NCI-H748 (cell line): ENCODE measurements at regions not wholly inside any gene's neighbourhood (a gene's known extent, or its start where the extent isn't known, plus 50 kb on each side); places are given as distances from the start of the nearest gene placed in this dataset.

ENCODE experiments used
- DNase-seq: peaks from one replicate; lab custom pipeline; 2025; ENCODE audit not compliant: unreplicated experiment; lab: John Stamatoyannopoulos, UW

GRCh38 chr2:129623783-129624182, 355.7 kb upstream of the RAB6C start:
- DNase-seq, result no peak

- no peak for DNase-seq
Observed at GRCh38 chr2:129627437-129627836, 352.0 kb upstream of the RAB6C start.

GRCh38 chr2:129636692-129637091, 342.8 kb upstream of the RAB6C start:
- no peak for DNase-seq

- DNase-seq, result no peak
Observed at GRCh38 chr2:129641371-129641770, 338.1 kb upstream of the RAB6C start.

DNA sequence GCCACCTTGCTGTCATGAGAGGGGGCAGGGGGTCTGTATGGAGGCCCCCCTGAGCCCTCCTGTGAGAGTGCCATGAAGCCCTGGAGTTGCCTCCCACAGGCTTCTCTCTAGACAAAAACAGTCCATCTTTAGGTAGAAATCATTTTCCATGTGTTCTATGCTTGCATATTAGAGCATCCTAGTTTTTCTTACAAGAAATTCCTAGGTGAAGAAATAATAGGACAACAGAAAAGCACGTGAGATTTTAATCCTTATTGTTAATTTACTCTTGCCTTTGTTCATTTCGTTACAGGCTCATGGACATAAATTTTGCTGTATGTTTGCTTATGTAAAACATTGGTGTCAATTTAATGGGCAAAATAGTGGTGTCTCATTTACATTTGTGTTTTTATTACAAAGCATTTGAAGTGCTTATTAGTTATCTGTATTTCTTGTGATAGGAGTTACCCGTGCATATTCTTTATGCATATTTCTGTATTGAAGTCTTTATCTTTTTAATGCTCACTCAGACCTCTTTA, 336.9 kb upstream of the RAB6C start:
- no peak for DNase-seq

GRCh38 chr2:129645335-129645734, 334.1 kb upstream of the RAB6C start:
- DNase-seq, result no peak

DNA sequence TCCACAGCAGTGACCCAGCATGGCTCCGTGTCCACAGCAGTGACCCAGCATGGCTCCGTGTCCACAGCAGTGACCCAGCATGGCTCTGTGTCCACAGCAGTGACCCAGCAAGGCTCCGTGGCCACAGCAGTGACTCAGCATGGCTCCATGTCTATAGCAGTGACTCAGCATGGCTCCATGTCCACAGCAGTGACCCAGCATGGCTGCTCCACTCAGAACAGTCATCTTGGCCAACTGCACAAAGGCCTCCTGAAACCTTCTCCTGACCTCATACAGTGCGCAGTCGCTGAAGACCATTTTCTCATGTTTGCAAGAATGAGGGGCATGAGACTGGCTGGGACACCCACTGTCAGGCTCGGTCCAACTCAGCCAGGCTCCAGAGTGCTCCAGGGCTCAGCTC, 333.4 kb upstream of the RAB6C start:
- DNase-seq, result no peak

DNA sequence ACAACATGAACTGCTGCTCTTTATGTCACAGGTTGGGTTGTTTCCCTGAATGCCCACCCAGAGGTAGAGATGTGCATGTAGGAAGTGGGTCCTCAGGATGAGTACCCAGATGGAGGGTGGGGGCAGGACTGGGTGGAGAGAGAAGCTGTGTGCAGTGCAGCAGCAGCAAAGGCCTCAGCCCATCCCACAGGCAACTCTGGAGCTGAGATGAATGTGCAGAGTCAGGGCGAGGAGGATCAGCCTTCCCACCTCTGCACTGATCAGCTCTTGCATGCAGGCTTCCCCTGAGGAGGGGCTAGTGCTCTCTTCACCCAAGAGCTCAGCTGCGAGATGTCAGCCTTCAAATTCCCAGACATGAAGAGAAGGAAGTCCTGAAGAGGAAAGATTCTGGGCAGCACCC, 326.2 kb upstream of the RAB6C start:
- DNase-seq, result no peak

DNA sequence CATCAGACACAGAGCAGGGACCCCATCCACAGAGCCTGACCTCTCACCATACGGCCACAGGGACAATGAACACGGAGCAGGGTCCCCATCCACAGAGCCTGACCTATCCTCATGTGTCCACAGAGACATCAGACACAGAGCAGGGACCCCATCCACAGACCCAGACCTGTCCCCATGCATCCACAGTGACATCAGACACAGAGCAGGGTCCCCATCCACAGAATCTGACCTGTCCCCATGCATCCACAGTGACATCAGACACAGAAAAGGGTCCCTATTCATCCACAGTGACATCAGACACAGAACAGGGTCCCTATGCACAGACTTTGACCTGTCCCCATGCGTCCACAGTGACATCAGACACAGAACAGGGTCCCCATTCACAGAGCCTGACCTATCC, 325.1 kb upstream of the RAB6C start:
- DNase-seq, result no peak

DNA sequence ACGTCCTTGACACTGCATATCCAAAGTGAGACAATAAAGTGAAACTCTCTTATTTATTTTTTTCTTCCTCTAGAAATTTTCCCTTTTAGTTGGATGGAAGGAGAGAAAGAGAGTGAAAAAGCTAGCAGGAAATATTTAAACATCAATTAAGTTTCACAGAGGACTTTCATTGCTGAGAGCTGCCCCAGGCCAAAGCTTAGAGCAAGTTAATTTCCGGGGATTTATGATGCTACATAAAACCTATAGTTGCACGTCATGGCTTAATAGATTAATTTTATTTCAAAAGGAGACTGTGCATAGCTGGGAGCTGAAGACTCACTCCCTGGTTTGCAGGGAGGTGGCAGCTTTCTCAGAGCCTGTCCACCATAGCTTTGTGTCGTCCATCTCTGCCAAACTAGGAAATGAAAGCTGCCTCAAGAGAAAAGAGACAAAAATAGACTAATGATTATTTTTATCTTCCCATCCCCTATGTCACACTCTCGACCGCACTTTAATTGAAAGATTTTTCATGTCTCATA, 323.3 kb upstream of the RAB6C start:
- DNase-seq, result no peak

DNA sequence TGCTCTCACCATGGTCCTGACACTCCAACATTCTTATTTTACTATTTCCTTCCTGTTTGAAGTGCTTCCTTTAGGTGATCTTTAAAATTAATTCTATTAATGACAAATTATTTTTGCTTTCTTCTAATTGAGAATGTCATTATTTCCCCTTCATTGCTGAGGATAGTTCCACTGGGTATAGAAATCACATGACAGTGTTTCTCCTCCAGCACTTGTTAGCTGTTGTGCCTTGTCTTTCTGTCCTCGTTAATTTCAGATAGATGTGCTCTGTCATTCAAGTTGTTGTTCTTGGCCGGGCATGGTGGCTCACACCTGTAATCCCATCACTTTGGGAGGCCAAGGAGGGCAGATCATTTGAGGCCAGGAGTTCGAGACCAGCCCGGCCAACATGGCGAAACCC, 321.0 kb upstream of the RAB6C start:
- no peak for DNase-seq

GRCh38 chr2:129661935-129662334, 317.5 kb upstream of the RAB6C start:
- DNase-seq, result no peak

GRCh38 chr2:129667577-129667976, 311.9 kb upstream of the RAB6C start:
- DNase-seq, result no peak

GRCh38 chr2:129672521-129672920, 306.9 kb upstream of the RAB6C start:
- DNase-seq, result no peak

DNA sequence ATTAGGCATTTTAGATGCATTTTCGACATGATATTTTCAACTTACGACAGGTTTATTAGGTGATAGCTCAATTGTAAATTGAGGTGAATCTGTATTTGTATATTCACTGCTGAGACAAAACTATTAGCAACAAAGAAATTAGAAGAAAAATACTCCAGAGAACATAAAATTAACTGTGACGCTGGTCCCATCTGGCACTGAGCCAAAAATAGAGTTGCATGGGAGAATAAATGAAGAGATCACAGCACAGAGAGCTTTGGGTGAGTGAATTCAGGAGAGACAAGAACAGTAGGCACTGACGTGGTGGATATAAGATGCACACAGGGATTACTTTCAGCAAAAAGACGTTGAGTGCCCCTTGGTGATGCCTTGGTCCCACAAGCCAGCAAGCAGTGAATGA, 306.2 kb upstream of the RAB6C start:
- DNase-seq, result peak; percentile 3

DNA sequence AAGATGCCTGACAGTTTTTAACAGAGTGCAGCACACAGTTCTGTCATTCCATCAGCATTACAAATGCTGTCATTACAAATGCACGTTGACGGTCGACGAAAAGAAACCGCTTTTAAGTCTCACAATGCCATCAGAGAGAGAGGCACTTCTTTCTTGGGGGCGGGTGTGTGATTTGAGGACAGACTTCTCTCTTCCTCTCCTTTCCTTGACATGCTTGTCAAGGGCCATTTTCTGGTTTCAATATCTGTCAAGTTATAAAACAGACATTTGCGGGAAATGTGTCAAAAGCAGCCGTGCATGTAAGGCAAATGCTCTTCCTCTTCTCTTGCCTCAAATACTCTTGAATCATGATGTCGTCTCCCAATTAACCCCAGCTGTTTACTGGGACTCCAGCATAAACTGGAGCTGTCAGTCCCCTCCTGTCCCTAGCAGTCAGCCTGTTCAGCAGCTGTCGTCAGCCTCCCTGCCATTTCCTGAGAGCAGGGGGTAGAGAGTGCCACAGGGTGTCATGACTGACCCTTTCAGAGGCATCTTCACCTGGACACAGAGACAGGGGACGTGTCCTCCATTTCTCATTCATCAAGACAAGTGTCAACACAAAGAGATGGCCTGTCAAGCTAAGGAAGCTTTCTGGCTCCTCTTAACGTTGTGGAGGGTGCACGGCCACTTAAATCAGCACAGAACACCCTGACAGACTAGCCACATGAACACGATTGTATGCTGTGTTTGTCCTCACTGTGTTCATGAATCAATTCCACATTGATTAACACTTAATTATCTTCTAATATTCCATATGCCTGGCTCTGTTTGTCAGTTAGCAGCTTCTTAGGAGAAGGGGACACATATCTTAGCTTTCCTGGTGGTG, 305.4 kb upstream of the RAB6C start:
- DNase-seq, result no peak

- no peak for DNase-seq
Observed at GRCh38 chr2:129678751-129679150, 300.7 kb upstream of the RAB6C start.

- DNase-seq, result no peak
Observed at GRCh38 chr2:129681788-129682187, 297.7 kb upstream of the RAB6C start.

DNA sequence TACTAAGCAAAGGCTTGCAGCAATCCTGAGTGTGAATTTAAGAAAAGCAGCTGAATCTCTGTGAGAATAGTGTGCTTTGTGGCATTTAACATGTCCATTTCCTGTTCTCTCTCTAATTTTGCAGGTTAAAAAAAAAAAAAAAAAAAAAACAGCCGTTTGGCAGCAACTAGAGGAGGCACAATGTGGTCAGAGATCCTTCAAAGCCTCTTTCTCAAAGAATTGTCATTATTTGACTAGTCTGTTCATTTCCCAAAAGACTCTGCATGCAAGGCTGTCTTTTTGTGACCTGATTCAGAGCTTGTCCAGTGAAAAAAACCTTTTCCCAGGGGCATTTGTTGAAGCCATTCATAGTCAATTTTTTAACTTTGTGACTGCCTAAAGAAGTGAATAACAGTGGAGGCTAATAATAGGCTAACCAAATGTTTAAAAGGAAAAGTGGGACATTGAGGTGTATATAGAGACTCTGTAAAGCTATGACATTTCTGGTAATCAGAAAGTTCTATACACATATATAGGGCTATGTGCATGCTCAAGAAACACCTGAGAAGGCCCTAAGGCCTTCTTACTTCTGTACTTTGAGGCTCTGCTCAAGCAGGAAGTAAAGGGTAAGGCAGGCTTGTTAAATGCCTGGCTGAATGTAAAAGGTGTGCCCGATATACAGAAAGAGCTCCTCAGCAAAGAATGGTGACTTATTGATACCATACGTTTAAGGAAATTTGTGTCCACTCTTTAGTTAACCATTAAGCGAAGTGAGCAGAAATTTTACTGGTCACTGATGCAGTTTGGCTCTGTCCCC, 289.6 kb upstream of the RAB6C start:
- no peak for DNase-seq

DNA sequence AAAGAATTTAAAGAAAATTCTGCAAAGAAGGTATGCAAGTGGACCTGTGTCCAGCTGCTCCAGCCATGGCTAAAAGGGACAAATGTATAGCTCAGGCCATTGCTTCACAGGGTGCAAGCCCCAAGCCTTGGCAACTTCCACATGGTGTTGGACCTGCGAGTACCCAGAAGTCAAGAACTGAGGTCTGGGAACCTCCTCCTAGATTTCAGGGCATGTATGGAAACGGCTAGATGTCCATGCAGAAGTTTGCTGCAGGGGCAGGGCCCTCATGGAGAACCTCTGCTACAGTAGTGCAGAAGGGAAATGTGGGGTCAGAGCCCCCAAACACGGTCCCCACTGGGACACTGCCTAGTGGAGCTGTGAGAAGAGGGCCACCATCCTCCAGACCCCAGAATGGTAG, 284.0 kb upstream of the RAB6C start:
- DNase-seq, result no peak

- no peak for DNase-seq
Observed at GRCh38 chr2:129698593-129698992, 280.9 kb upstream of the RAB6C start.
